ENCODE measurements at regions not wholly inside any gene's neighbourhood (a gene's known extent, or its start where the extent isn't known, plus 50 kb on each side); places are given as distances from the start of the nearest gene placed in this dataset.

- DNase-seq, result no peak
Measured at GRCh38 chr12:67370979-67371378, 101.8 kb downstream of the CAND1 start.

- no peak for DNase-seq
Measured at GRCh38 chr12:67377021-67377420, 107.9 kb downstream of the CAND1 start.

- no peak for DNase-seq
Measured at GRCh38 chr12:67377541-67377940, 108.4 kb downstream of the CAND1 start.

GRCh38 chr12:67382241-67382871 lies 113.2 kb downstream of the CAND1 start:
- DNase-seq, result no peak

- no peak for DNase-seq
Measured at GRCh38 chr12:67386869-67387565, 117.9 kb downstream of the CAND1 start.

GRCh38 chr12:67388331-67389138 lies 119.4 kb downstream of the CAND1 start:
- DNase-seq, result no peak

- DNase-seq, result no peak
Measured at GRCh38 chr12:67390273-67390672, 121.1 kb downstream of the CAND1 start.

- DNase-seq, result no peak
Measured at GRCh38 chr12:67391034-67391433, 121.9 kb downstream of the CAND1 start.

GRCh38 chr12:67391656-67392055 lies 122.5 kb downstream of the CAND1 start:
- DNase-seq, result no peak

- DNase-seq, result no peak
Measured at GRCh38 chr12:67394550-67394949, 125.4 kb downstream of the CAND1 start.

GRCh38 chr12:67400742-67401141 lies 131.6 kb downstream of the CAND1 start:
- DNase-seq, result no peak

- no peak for DNase-seq
Measured at GRCh38 chr12:67410246-67410645, 141.1 kb downstream of the CAND1 start.

- DNase-seq, result no peak
Measured at GRCh38 chr12:67410667-67411067, 141.5 kb downstream of the CAND1 start.

GRCh38 chr12:67411562-67411961 lies 142.4 kb downstream of the CAND1 start:
- DNase-seq, result no peak

- DNase-seq, result no peak
Measured at GRCh38 chr12:67413577-67413976, 144.4 kb downstream of the CAND1 start.

- no peak for DNase-seq
Measured at GRCh38 chr12:67414011-67414715, 145.0 kb downstream of the CAND1 start.

- no peak for DNase-seq
Measured at GRCh38 chr12:67415473-67415872, 146.3 kb downstream of the CAND1 start.

- DNase-seq, result no peak
Measured at GRCh38 chr12:67419810-67420209, 150.7 kb downstream of the CAND1 start.

- DNase-seq, result no peak
Measured at GRCh38 chr12:67420506-67420905, 151.3 kb downstream of the CAND1 start.

- no peak for DNase-seq
Measured at GRCh38 chr12:67422081-67422480, 152.9 kb downstream of the CAND1 start.

GRCh38 chr12:67424784-67425183 lies 155.6 kb downstream of the CAND1 start:
- no peak for DNase-seq

GRCh38 chr12:67425394-67425793 lies 156.2 kb downstream of the CAND1 start:
- no peak for DNase-seq

- DNase-seq, result no peak
Measured at GRCh38 chr12:67426067-67426466, 156.9 kb downstream of the CAND1 start.
